ENCODE measurements at regions not wholly inside any gene's neighbourhood (a gene's known extent, or its start where the extent isn't known, plus 50 kb on each side); places are given as distances from the start of the nearest gene placed in this dataset.

- no peaks in the 10 kb centered on the region for H3K27me3 ChIP-seq (ENCODE audit: insufficient read depth, low read depth, low read length)
- H3K4me3 ChIP-seq (ENCODE audit: low read length): no peak overlapping the region
- H3K9me3 ChIP-seq (ENCODE audit: low read length): no peaks in the 10 kb centered on the region
- H3K9ac ChIP-seq (ENCODE audit: low read length): no peak overlapping the region
- no peak for TF ChIP-seq RAD21 (conservative IDR thresholded peaks at IDR 0.05)
- no peak for TF ChIP-seq EZH2 (IDR thresholded peaks at IDR 0.05; ENCODE audit: borderline replicate concordance, insufficient read depth, low read length, poor library complexity, severe bottlenecking)
- no peak for TF ChIP-seq EP300 (conservative IDR thresholded peaks at IDR 0.05; ENCODE audit: poor library complexity, severe bottlenecking)
- TF ChIP-seq REST (IDR thresholded peaks at IDR 0.05; ENCODE audit: borderline replicate concordance): no peak
- no peaks in the 10 kb centered on the region for H3K79me2 ChIP-seq (replicated peaks; ENCODE audit: insufficient read depth, low read length)
- no peak overlapping the region for H2AFZ ChIP-seq (ENCODE audit: low read depth, low read length)
- H3F3A ChIP-seq (ENCODE audit: insufficient read depth, low read length, poor library complexity, severe bottlenecking): no peaks in the 10 kb centered on the region
- H3K36me3 ChIP-seq (ENCODE audit: insufficient read depth, low read length): no peaks in the 10 kb centered on the region
- H3K4me2 ChIP-seq (ENCODE audit: low read length): no peak overlapping the region
- H4K20me1 ChIP-seq (ENCODE audit: insufficient read depth): no peaks in the 10 kb centered on the region
- H3K27ac ChIP-seq (ENCODE audit: low read length): no peak overlapping the region
- H3K9me2 ChIP-seq (ENCODE audit: insufficient read depth, low read length): no peaks in the 10 kb centered on the region
Observed at GRCh38 chr2:15805206-15805605, 135.1 kb upstream of the MYCN start.

- Histone ChIP-seq H3K36me3 (ENCODE audit: insufficient read depth, low read length) (no peaks in the 10 kb centered on the region), H3K4me3 (ENCODE audit: low read length) (no peak overlapping the region), H3K27ac (ENCODE audit: low read length) (no peak overlapping the region), H3K4me2 (ENCODE audit: low read length) (no peak overlapping the region), H3F3A (ENCODE audit: insufficient read depth, low read length, poor library complexity, severe bottlenecking) (no peaks in the 10 kb centered on the region), H2AFZ (ENCODE audit: low read depth, low read length) (no peak overlapping the region), H3K9ac (ENCODE audit: low read length) (no peak overlapping the region), H4K20me1 (ENCODE audit: insufficient read depth) (no peaks in the 10 kb centered on the region), H3K9me3 (ENCODE audit: low read length) (no peaks in the 10 kb centered on the region), H3K9me2 (ENCODE audit: insufficient read depth, low read length) (no peaks in the 10 kb centered on the region), H3K27me3 (ENCODE audit: insufficient read depth, low read depth, low read length) (no peaks in the 10 kb centered on the region), H3K79me2 (replicated peaks; ENCODE audit: insufficient read depth, low read length) (no peaks in the 10 kb centered on the region)
- TF ChIP-seq EZH2 (IDR thresholded peaks at IDR 0.05; ENCODE audit: borderline replicate concordance, insufficient read depth, low read length, poor library complexity, severe bottlenecking): no peak
Observed at GRCh38 chr2:15805772-15806171, 134.6 kb upstream of the MYCN start.

- Histone ChIP-seq H3K9me3 (ENCODE audit: low read length) (no peaks in the 10 kb centered on the region), H3K9me2 (ENCODE audit: insufficient read depth, low read length) (no peaks in the 10 kb centered on the region), H4K20me1 (ENCODE audit: insufficient read depth) (no peaks in the 10 kb centered on the region), H3K9ac (ENCODE audit: low read length) (no peak overlapping the region), H3K79me2 (replicated peaks; ENCODE audit: insufficient read depth, low read length) (no peaks in the 10 kb centered on the region), H2AFZ (ENCODE audit: low read depth, low read length) (no peak overlapping the region), H3K4me3 (ENCODE audit: low read length) (no peak overlapping the region), H3F3A (ENCODE audit: insufficient read depth, low read length, poor library complexity, severe bottlenecking) (no peaks in the 10 kb centered on the region), H3K36me3 (ENCODE audit: insufficient read depth, low read length) (no peaks in the 10 kb centered on the region), H3K27ac (ENCODE audit: low read length) (no peak overlapping the region), H3K27me3 (ENCODE audit: insufficient read depth, low read depth, low read length) (no peaks in the 10 kb centered on the region), H3K4me2 (ENCODE audit: low read length) (no peak overlapping the region)
- TF ChIP-seq TAF1 (IDR thresholded peaks at IDR 0.05; ENCODE audit: low read depth): no peak
- TF ChIP-seq MXI1 (conservative IDR thresholded peaks at IDR 0.05; ENCODE audit: poor library complexity, severe bottlenecking): no peak
- TF ChIP-seq EP300 (conservative IDR thresholded peaks at IDR 0.05; ENCODE audit: poor library complexity, severe bottlenecking): no peak
- no peak for TF ChIP-seq EZH2 (IDR thresholded peaks at IDR 0.05; ENCODE audit: borderline replicate concordance, insufficient read depth, low read length, poor library complexity, severe bottlenecking)
- TF ChIP-seq SMC3 (conservative IDR thresholded peaks at IDR 0.05; ENCODE audit: poor library complexity): no peak
- no peak for TF ChIP-seq CTCF (IDR thresholded peaks at IDR 0.05; ENCODE audit: poor library complexity, severe bottlenecking)
- TF ChIP-seq RAD21 (conservative IDR thresholded peaks at IDR 0.05): no peak
- TF ChIP-seq POLR2AphosphoS5 (IDR thresholded peaks at IDR 0.05): no peak
- no peak for TF ChIP-seq REST (IDR thresholded peaks at IDR 0.05; ENCODE audit: borderline replicate concordance)
Observed at GRCh38 chr2:15806801-15807417, 133.4 kb upstream of the MYCN start.
